ENCODE measurements at regions not wholly inside any gene's neighbourhood (a gene's known extent, or its start where the extent isn't known, plus 50 kb on each side); places are given as distances from the start of the nearest gene placed in this dataset.

GRCh38 chr9:89699646-89700045, 94.8 kb downstream of the GADD45G start:
- Histone ChIP-seq H3K27ac (ENCODE audit: low read depth in 1 of 2, low read length in 2 of 2) (no peak overlapping the region), H3K4me1 (ENCODE audit: insufficient read depth, low read length) (peaks cover 21% of the 10 kb centered on the region), H3K36me3 (ENCODE audit: insufficient read depth, low read length) (no peaks in the 10 kb centered on the region), H3K27me3 (ENCODE audit: control insufficient read depth in 1 of 2, insufficient read depth in 2 of 2, low read length in 2 of 2) (no peaks in the 10 kb centered on the region), H3K9me3 (ENCODE audit: control insufficient read depth in 1 of 2, insufficient read depth in 1 of 2, low read length in 2 of 2) (no peaks in the 10 kb centered on the region), H3K4me3 (ENCODE audit: low read length) (no peak overlapping the region)
- ChIA-PET POLR2A (no interaction called here), CTCF (no interaction called here)
- intact Hi-C loops (cut with DNase I, micrococcal nuclease) = loop anchor here in 1 of 2 experiments (5.0 kb wide), 1 partner anchor 43 kb away; no protein-coding TSS in a partner anchor
- Mint-ChIP-seq H3K9me3 (no peaks in the 10 kb centered on the region), H3K4me1 (ENCODE audit: low read depth) (peaks cover 16% of the 10 kb centered on the region), H3K27ac (no peak overlapping the region), H3K4me3 (no peak overlapping the region), H3K36me3 (ENCODE audit: low read depth) (no peaks in the 10 kb centered on the region), H3K27me3 (no peaks in the 10 kb centered on the region)
- DNase-seq (peak in 1 of 14 experiments; percentile 17), ATAC-seq (ENCODE audit: poor library complexity) (no peak)
- TF ChIP-seq CTCF (IDR thresholded peaks at IDR 0.05) = no peak

- no peaks in the 10 kb centered on the region for H3K27me3 Mint-ChIP-seq
- Histone ChIP-seq H3K4me1 (ENCODE audit: insufficient read depth, low read length) (peaks cover 21% of the 10 kb centered on the region), H3K27ac (ENCODE audit: low read depth in 1 of 2, low read length in 2 of 2) (peak overlapping the region in 1 of 2 donors; percentile 36), H3K36me3 (ENCODE audit: insufficient read depth, low read length) (no peaks in the 10 kb centered on the region), H3K9me3 (ENCODE audit: control insufficient read depth in 1 of 2, insufficient read depth in 1 of 2, low read length in 2 of 2) (no peaks in the 10 kb centered on the region), H3K4me3 (ENCODE audit: low read length) (peak overlapping the region; percentile 28), H3K27me3 (ENCODE audit: control insufficient read depth in 1 of 2, insufficient read depth in 2 of 2, low read length in 2 of 2) (no peaks in the 10 kb centered on the region)
- TF ChIP-seq CTCF (IDR thresholded peaks at IDR 0.05) = no peak
- ATAC-seq (ENCODE audit: poor library complexity) = peak; percentile 92
- peak; percentile 15 to 91 (median 42) for DNase-seq
- no peaks in the 10 kb centered on the region for H3K36me3 Mint-ChIP-seq (ENCODE audit: low read depth)
- intact Hi-C loops (cut with DNase I, micrococcal nuclease) = loop anchor here in 1 of 2 experiments (5.0 kb wide), 1 partner anchor 41 kb away; no protein-coding TSS in a partner anchor
- POLR2A ChIA-PET = interaction anchor here (0.8 to 1.9 kb wide), 2 partner anchors 10 to 42 kb away, joined by 3 to 6 read pairs; no protein-coding TSS in a partner anchor
- CTCF ChIA-PET = interaction anchor here (1.1 kb wide), 1 partner anchor 9 kb away, joined by 3 read pairs; no protein-coding TSS in a partner anchor
- peaks cover 16% of the 10 kb centered on the region for H3K4me1 Mint-ChIP-seq (ENCODE audit: low read depth)
- H3K27ac Mint-ChIP-seq = peak overlapping the region; percentile 44
- H3K9me3 Mint-ChIP-seq = no peaks in the 10 kb centered on the region
- H3K4me3 Mint-ChIP-seq = peak overlapping the region; percentile 46
Observed at GRCh38 chr9:89701221-89701798, 96.5 kb downstream of the GADD45G start.

GRCh38 chr9:89702401-89702800, 97.6 kb downstream of the GADD45G start:
- Histone ChIP-seq H3K27me3 (ENCODE audit: control insufficient read depth in 1 of 2, insufficient read depth in 2 of 2, low read length in 2 of 2) (no peaks in the 10 kb centered on the region), H3K4me3 (ENCODE audit: low read length) (no peak overlapping the region), H3K4me1 (ENCODE audit: insufficient read depth, low read length) (peaks cover 21% of the 10 kb centered on the region), H3K36me3 (ENCODE audit: insufficient read depth, low read length) (no peaks in the 10 kb centered on the region), H3K27ac (ENCODE audit: low read depth in 1 of 2, low read length in 2 of 2) (no peak overlapping the region), H3K9me3 (ENCODE audit: control insufficient read depth in 1 of 2, insufficient read depth in 1 of 2, low read length in 2 of 2) (no peaks in the 10 kb centered on the region)
- Mint-ChIP-seq H3K36me3 (ENCODE audit: low read depth) (no peaks in the 10 kb centered on the region), H3K4me1 (ENCODE audit: low read depth) (peaks cover 16% of the 10 kb centered on the region), H3K4me3 (no peak overlapping the region), H3K9me3 (no peaks in the 10 kb centered on the region), H3K27ac (no peak overlapping the region), H3K27me3 (no peaks in the 10 kb centered on the region)
- CTCF ChIA-PET = no interaction called here
- DNase-seq = no peak
- TF ChIP-seq CTCF (IDR thresholded peaks at IDR 0.05) = no peak
- no peak for ATAC-seq (ENCODE audit: poor library complexity)
- POLR2A ChIA-PET = interaction anchor here (1.4 kb wide), 1 partner anchor 42 kb away, joined by 5 read pairs; no protein-coding TSS in a partner anchor
- intact Hi-C loops (cut with DNase I, micrococcal nuclease) = loop anchor here in 1 of 2 experiments (5.0 kb wide), 1 partner anchor 40 kb away; no protein-coding TSS in a partner anchor

Measured in CD4-positive, alpha-beta T cell (primary cell).